Thymus (tissue), 11 donors: ENCODE measurements at regions not wholly inside any gene's neighbourhood (a gene's known extent, or its start where the extent isn't known, plus 50 kb on each side); places are given as distances from the start of the nearest gene placed in this dataset.

Experiments used
- DNase-seq, 9 donors: peaks; one replicate each; pipeline ENCODE4 v3.0.0-alpha.2; 2013; ENCODE audit warnings: low spot score in 9 of 9, low read depth in 6 of 9, missing footprints in 1 of 9
- H3K27ac ChIP-seq, 2 donors: one replicate each; pipeline ENCODE4 v1.5.1; 2013; ENCODE audit warnings: control low read depth in 1 of 2, low read depth in 1 of 2, low read length in 1 of 2, mild to moderate bottlenecking in 1 of 2, moderate library complexity in 1 of 2
- H3K27me3 ChIP-seq, 2 donors: one replicate each; pipeline ENCODE4 v1.5.1; 2013; ENCODE audit warnings: low read length in 1 of 2; ENCODE audit not compliant: control insufficient read depth in 2 of 2, insufficient read depth in 1 of 2
- H3K36me3 ChIP-seq, 2 donors: one replicate each; pipeline ENCODE4 v1.5.1; 2013; ENCODE audit warnings: low read length in 1 of 2, mild to moderate bottlenecking in 1 of 2, moderate library complexity in 1 of 2; ENCODE audit not compliant: control insufficient read depth in 2 of 2, insufficient read depth in 2 of 2
- H3K4me1 ChIP-seq, 2 donors: one replicate each; pipeline ENCODE4 v1.5.1; 2013; ENCODE audit warnings: low read length in 2 of 2; ENCODE audit not compliant: control insufficient read depth in 2 of 2, insufficient read depth in 2 of 2
- H3K4me3 ChIP-seq, 2 donors: one replicate each; pipeline ENCODE4 v1.5.1; 2013; ENCODE audit warnings: low read length in 2 of 2, control low read depth in 1 of 2, mild to moderate bottlenecking in 1 of 2
- H3K9me3 ChIP-seq, 2 donors: one replicate each; pipeline ENCODE4 v1.5.1; 2013; ENCODE audit warnings: low read length in 1 of 2, mild to moderate bottlenecking in 1 of 2; ENCODE audit not compliant: control insufficient read depth in 2 of 2, insufficient read depth in 1 of 2
- WGBS: extraction: QIAGEN DNeasy Blood & Tissue Kit; methylation state at CpG from one replicate; pipeline ENCODE4 v1.1.7; 2013; 5-methylcytosine and 5-hydroxymethylcytosine counted together
- donor health status: healthy.

- 89% methylated on average over 9 of the region's 9 CpGs for WGBS
- no peak overlapping the region for H3K4me3 ChIP-seq
Measured at GRCh38 chr10:25076506-25077177, 60.2 kb downstream of the THNSL1 start.

GRCh38 chr10:25078658-25079431 is 62.4 kb downstream of the THNSL1 start:
- WGBS: 66% methylated on average over 7 of the region's 7 CpGs

More at GRCh38 chr10:25076506-25077177, 60.2 kb downstream of the THNSL1 start:
- H3K4me1 ChIP-seq: no peaks in the 10 kb centered on the region
- DNase-seq: no peak
- H3K27me3 ChIP-seq: no peaks in the 10 kb centered on the region
- no peaks in the 10 kb centered on the region for H3K36me3 ChIP-seq
- H3K9me3 ChIP-seq: no peaks in the 10 kb centered on the region
- no peak overlapping the region for H3K27ac ChIP-seq

GRCh38 chr10:25080880-25081581 is 64.6 kb downstream of the THNSL1 start:
- no peak overlapping the region for H3K27ac ChIP-seq
- WGBS: 19% methylated on average over 9 of the region's 9 CpGs
- peak; percentile 18 to 64 (median 32) for DNase-seq

More at GRCh38 chr10:25078658-25079431, 62.4 kb downstream of the THNSL1 start:
- Histone ChIP-seq H3K27ac (no peak overlapping the region), H3K27me3 (no peaks in the 10 kb centered on the region), H3K9me3 (no peaks in the 10 kb centered on the region), H3K4me1 (no peaks in the 10 kb centered on the region), H3K36me3 (no peaks in the 10 kb centered on the region), H3K4me3 (no peak overlapping the region)
- DNase-seq: no peak

GRCh38 chr10:25082276-25083204 is 66.1 kb downstream of the THNSL1 start:
- DNase-seq: no peak
- no peaks in the 10 kb centered on the region for H3K36me3 ChIP-seq
- 78% methylated on average over 8 of the region's 8 CpGs for WGBS
- no peaks in the 10 kb centered on the region for H3K27me3 ChIP-seq
- H3K4me1 ChIP-seq: no peaks in the 10 kb centered on the region
- no peak overlapping the region for H3K4me3 ChIP-seq
- H3K9me3 ChIP-seq: no peaks in the 10 kb centered on the region
- no peak overlapping the region for H3K27ac ChIP-seq

More at GRCh38 chr10:25080880-25081581, 64.6 kb downstream of the THNSL1 start:
- no peaks in the 10 kb centered on the region for H3K36me3 ChIP-seq
- no peaks in the 10 kb centered on the region for H3K4me1 ChIP-seq
- no peak overlapping the region for H3K4me3 ChIP-seq
- no peaks in the 10 kb centered on the region for H3K27me3 ChIP-seq
- H3K9me3 ChIP-seq: no peaks in the 10 kb centered on the region

- no peak for DNase-seq
- no peaks in the 10 kb centered on the region for H3K4me1 ChIP-seq
- 96% methylated on average over 11 of the region's 11 CpGs for WGBS
Measured at GRCh38 chr10:25083546-25084111, 67.2 kb downstream of the THNSL1 start.

GRCh38 chr10:25084447-25084846 is 68.0 kb downstream of the THNSL1 start:
- no peak overlapping the region for H3K27ac ChIP-seq
- no peaks in the 10 kb centered on the region for H3K4me1 ChIP-seq
- no peak overlapping the region for H3K4me3 ChIP-seq
- 97% methylated on average over 3 of the region's 3 CpGs for WGBS
- no peak for DNase-seq
- H3K27me3 ChIP-seq: no peaks in the 10 kb centered on the region
- no peaks in the 10 kb centered on the region for H3K9me3 ChIP-seq
- H3K36me3 ChIP-seq: no peaks in the 10 kb centered on the region

More at GRCh38 chr10:25083546-25084111, 67.2 kb downstream of the THNSL1 start:
- Histone ChIP-seq H3K4me3 (no peak overlapping the region), H3K36me3 (no peaks in the 10 kb centered on the region), H3K27ac (no peak overlapping the region), H3K9me3 (no peaks in the 10 kb centered on the region), H3K27me3 (no peaks in the 10 kb centered on the region)

GRCh38 chr10:25094590-25094989 is 78.2 kb downstream of the THNSL1 start:
- DNase-seq: no peak
- Histone ChIP-seq H3K36me3 (no peaks in the 10 kb centered on the region), H3K4me3 (no peak overlapping the region), H3K4me1 (no peaks in the 10 kb centered on the region), H3K27ac (no peak overlapping the region), H3K27me3 (no peaks in the 10 kb centered on the region), H3K9me3 (peaks cover 0 to 8% of the 10 kb centered on the region in 2 donors)

GRCh38 chr10:25097669-25098411 is 77.0 kb upstream of the GPR158 start:
- H3K4me3 ChIP-seq: no peak overlapping the region
- DNase-seq: no peak
- no peaks in the 10 kb centered on the region for H3K4me1 ChIP-seq
- no peak overlapping the region for H3K27ac ChIP-seq
- WGBS: 97% methylated on average over 7 of the region's 7 CpGs
- H3K27me3 ChIP-seq: no peaks in the 10 kb centered on the region
- peaks cover 0 to 8% of the 10 kb centered on the region in 2 donors for H3K9me3 ChIP-seq
- no peaks in the 10 kb centered on the region for H3K36me3 ChIP-seq
